ENCODE measurements at regions not wholly inside any gene's neighbourhood (a gene's known extent, or its start where the extent isn't known, plus 50 kb on each side); places are given as distances from the start of the nearest gene placed in this dataset.

GRCh38 chr2:15776992-15777702, 163.2 kb upstream of the MYCN start:
- TF ChIP-seq, protein P1, sequence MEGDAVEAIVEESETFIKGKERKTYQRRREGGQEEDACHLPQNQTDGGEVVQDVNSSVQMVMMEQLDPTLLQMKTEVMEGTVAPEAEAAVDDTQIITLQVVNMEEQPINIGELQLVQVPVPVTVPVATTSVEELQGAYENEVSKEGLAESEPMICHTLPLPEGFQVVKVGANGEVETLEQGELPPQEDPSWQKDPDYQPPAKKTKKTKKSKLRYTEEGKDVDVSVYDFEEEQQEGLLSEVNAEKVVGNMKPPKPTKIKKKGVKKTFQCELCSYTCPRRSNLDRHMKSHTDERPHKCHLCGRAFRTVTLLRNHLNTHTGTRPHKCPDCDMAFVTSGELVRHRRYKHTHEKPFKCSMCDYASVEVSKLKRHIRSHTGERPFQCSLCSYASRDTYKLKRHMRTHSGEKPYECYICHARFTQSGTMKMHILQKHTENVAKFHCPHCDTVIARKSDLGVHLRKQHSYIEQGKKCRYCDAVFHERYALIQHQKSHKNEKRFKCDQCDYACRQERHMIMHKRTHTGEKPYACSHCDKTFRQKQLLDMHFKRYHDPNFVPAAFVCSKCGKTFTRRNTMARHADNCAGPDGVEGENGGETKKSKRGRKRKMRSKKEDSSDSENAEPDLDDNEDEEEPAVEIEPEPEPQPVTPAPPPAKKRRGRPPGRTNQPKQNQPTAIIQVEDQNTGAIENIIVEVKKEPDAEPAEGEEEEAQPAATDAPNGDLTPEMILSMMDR (IDR thresholded peaks at IDR 0.05): no peak
- TF ChIP-seq ZFX (IDR thresholded peaks at IDR 0.05; ENCODE audit: borderline replicate concordance): no peak

Measured in 22Rv1 (cell line).